GM21423 (cell line): ENCODE measurements at regions not wholly inside any gene's neighbourhood (a gene's known extent, or its start where the extent isn't known, plus 50 kb on each side); places are given as distances from the start of the nearest gene placed in this dataset.

Source experiments
- ATAC-seq: cut with Tn5 transposase; IDR thresholded peaks from one replicate; pipeline ENCODE4 v1.9.1; 2021; ENCODE audit warnings: mild to moderate bottlenecking, moderate library complexity; ENCODE audit not compliant: unreplicated experiment

DNA sequence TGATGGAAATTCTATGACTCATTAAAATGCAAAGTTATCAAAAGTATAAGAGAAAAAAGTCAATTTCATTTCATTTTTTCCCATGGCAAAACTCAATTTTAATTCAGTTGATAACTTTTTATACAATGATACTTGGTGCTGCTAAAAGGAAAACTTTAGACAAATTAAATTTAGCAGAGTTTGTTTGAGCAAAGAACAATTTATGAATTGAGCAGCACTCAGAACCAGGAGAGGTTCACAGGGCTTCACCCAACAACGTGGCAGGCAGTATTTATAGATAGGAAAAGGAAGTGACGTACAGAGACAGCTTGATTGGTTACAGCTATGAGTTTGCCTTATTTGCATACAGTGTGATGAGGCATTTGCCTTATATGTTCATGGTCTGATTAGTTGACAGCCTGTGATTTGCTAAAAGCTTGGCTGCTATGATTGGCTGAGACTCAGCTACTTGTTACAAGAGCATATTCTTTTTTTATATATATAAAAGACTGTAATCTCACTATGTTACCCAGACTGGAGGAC lies 157.2 kb upstream of the CELF2 start:
- ATAC-seq: no peak

DNA sequence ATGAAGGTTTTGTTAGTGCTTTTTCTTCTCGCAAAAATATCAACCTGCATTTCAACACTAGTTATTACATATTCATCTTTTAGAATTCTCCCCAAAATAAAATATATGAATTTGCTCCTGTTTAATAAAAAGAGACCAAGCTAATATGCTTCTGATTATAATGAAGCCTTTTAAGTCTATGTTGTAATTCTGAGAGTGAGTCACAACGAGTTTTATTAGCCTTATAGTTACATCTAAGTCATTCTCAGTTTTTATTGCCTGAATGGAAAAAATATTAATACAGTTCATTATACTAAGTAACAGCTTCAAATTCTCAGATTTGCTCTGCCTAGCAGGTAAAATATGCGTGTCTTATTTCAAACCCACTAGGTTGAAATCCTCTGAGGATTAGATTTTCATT lies 152.4 kb upstream of the CELF2 start:
- ATAC-seq: no peak

DNA sequence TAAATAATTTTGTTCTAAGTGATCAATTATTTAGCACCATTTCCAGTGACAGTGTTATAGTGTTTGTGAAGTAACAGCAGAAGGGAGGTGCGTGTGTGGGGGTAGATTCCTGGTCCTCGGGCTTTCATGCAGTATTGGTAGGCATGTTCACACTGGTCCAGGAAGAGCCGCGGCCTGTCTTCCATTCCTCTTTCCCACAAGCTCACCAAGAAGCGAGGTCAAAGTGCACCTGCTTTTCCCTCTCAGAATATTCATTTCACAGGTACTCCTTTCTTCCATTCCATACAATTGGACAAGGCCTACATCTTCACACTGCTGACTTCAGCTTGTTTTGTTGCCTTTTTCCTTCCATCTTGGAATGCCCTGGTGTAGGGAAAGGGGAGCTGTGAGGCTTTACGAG lies 151.8 kb upstream of the CELF2 start:
- no peak for ATAC-seq

DNA sequence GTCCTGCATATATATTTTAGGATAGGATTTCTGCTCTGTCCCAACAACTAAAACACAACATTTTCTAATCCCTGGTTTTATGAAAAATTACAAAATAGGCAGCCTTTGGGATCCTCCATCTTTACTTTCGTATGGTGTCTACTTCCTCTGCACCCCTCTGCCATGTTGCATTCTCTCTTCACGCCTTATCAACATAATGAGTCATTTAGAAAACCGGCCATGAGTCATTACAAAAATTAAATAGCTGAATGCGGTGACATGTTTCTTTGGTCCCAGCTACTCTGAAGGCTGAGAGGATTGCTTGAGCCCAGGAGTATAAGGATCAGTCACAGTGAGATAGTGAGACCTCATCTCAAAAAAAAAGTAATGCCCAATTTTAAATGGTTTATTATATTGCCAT lies 148.1 kb upstream of the CELF2 start:
- no peak for ATAC-seq

DNA sequence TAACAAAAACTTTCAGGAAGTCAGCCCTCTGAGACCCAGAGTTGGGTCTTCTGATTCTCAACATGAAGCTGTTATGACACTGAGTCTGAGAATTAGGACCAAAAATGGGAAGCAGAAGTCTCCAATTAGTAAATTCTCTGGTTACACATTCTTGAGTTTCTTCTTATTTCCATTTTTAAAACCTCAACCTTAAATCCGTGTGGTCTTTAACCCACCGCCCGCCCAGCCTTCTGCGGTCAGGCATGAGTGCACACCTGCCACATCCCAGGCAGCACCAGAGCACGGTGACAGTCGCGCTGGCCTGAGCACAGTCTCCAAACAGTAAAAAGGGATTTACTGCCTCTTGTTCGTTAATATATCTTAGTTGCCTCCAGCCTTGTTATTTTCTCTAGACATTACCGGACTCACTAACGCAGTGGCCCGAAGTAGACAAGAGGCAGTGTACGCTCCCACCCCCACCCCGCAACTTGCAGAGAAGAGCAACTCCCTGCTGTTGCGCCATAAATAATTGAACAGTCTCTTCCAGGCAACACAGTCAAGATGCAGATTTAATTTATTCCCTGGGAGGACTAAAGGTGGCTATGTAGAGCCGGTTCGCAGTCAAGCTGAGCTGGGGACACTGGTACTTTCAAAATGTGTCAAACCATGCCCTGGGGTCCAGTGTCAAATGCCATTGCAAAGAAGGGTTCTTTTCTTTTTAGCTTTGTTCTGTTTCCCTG lies 147.0 kb upstream of the CELF2 start:
- ATAC-seq: no peak

DNA sequence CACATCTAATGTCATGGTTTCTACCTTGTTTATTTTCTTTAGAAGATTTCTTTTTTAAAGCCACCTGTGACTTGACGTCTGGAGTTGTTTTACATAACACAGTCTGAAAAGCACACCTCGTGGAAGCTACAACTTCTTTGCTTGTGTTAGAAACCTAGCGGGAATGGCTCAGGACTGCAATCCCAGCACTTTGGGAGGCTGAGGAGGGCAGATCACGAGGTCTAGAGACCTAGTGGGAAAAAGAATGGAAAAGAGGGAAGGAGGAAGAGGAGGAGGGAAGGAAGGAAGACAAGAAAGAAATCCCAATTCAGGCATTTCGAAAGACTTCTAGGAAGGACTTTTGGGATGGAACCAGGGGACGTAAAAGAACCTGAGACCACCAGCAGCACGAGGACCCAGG lies 146.3 kb upstream of the CELF2 start:
- ATAC-seq: no peak

DNA sequence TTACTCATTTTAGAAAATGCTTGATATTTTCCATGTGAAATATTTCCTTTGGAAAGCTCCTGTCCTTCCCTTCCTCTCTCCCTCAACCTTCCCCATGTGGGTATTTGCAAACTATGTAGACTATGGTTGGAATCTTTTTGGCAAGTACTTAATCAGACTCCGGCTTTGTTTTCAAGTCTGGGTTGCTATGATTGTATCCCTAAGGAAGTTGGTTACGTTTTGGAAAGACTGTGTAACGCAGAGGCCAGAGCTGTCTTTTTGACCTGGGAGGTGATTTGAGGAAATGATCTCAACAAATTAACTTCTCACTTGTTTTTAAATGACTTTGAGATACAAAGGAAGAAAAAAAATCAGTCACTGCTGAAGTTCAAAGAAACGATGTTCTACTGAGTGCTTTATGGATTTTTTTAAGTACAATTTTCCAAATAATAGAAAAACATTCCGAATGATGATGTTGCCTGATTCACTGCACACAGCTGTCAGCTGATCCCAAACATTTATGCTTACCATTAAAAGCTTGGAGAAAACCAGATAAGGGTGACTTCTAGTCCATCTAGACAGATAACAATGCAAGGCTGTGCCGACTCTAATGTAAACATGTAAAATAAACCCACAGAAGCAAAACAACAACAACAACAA lies 145.5 kb upstream of the CELF2 start:
- no peak for ATAC-seq

DNA sequence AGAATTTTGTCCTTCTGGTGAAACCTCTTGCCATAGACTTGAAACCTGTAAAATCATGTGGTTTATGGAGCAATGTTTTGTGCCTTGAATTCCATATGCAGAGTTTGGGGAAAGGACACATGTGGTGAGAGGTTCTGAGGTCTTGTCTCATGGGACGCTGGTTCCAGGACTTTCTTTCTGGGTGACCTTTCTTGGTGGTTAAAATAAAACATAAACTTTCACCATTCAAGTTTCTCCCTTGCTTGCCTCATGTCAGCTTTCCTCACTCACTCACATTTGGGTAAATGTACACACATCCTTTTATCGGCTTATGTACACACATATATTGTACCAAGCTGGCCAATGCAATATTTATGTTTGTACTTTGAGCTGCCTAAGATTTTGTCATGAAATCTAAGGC lies 144.9 kb upstream of the CELF2 start:
- no peak for ATAC-seq

DNA sequence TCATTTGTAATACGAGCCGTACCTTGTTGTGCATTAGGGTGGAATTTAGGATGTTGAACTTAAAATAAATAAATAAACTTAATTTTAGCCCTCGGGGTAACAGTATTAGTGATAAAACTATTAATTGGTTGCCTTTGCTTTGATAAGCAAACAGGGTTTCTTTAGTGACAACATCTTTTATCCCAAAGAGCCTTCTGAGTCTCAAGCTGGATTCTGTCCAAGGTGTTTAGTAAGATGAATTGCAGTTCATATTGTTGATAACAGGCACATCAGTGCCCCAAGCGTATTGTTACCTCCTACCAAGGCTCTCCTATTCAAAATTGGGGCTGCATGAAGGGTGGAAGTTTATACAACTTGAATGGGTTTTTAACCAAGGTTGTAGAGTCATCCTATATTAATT lies 144.4 kb upstream of the CELF2 start:
- no peak for ATAC-seq

DNA sequence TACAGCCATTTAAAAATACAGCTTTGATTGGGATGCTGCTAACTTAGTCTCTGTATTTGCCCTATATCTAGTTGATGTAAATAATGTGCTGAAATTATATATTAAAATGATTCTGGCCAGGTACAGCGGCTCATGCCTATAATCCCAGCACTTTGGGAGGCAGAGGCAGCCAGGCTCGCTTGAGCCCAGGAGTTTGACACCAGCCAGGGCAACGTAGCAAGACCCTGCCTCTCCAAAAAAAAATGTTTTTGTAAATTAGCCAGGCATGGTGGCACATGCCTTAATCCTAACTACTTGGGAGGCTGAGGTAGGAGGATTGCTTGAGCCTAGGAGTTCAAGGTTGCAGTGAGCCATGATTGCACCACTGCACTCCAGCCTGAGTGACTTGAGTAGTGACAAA lies 143.8 kb upstream of the CELF2 start:
- ATAC-seq: no peak

DNA sequence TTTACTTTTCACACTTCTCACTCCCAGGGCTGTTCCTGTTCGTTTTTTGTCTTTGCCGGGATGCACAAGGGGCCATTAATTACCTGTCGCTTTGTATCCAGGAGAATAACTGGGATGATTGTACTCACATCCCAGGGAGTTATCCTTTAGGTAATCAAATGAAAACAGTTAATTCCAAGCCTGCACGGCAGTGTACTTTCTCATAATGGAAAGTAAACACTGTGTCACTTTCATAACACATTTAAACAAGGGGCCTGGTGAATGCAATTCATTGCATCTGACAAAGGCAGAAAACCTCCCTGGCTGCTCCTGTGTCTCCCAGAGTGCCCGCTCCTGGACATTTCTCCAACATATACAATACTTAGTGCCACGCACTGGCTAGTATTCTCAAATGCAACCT lies 138.7 kb upstream of the CELF2 start:
- ATAC-seq: no peak

DNA sequence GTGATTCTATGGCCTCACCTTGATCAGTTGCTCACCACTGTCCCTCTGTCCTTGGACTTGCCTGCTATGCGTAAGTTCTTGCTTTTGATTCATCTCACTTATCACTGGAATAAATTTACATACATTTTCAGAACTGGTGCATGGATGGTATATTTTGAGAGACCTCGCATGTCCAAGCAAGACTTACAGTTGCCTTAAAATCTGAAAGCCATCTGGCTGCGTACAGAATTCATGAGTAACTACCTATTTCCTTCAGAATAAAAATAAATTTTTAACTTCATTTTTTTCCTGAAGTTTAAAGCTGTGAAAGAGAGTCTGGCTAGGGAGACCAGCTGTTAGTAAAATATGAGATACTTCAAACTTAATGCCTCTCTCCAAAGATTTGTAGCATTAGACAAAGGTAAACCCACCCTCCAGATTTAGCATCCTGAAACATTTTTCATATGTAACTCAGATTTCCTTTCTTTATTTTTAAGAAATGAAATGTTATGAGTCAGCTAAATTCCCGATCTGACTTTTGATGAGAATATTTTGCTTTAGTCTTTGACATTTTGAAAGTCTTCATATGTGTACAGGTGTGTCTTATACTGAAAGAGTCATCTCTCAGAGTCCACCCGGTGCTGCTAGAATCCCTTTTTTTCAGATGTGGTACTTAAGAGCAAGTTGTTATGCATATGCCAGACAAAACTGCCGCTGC lies 136.4 kb upstream of the CELF2 start:
- ATAC-seq: no peak

DNA sequence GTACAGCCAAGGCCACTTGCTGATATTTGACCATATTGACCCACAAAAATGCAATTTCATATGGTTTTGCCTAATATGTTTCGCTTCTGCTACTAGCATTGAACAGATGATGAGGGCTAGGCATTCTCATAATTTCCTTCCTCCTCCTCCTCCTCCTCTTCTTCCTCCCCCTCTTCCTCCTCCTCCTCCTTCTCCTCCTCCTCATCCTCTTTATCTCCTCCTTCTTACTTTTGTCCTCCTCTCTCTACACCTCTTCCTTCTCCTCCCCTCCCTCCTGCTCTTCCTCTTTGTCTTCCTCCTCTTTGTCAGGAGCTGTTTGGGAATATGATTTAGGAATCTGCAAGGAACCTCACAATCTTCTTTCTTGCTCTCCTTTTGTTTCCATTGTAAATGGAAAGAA lies 133.9 kb upstream of the CELF2 start:
- no peak for ATAC-seq

DNA sequence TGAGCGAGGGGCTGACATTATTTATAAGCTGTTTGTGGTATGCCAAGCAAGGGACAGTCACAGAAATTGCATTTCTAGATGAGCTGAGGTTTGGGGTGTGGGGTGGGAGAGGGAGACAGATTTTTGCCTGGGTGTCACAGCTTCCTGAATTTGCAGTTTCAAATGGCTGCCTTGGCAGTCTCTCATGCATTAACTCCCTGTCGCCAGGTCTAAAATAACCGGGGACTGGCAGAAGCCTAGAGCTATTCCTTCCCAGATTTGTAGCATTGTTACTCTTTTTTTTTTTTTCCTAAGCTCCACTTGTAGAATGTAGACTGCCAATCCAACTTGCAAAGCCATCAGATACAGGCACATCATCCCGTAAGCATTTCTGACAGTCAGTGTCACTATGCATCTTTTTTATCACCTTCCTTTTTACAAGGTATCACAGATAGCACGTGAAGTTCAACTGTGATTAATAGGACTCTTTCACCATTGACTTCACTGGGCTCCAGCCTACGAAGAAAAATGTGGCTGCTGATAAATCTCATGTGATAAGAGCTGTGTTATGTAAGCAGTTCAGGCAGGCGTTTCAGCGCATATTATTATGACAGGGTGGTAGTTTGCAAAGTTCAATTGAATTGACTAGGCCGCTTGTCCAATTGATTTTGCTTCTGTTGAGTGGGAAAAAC lies 130.7 kb upstream of the CELF2 start:
- no peak for ATAC-seq

DNA sequence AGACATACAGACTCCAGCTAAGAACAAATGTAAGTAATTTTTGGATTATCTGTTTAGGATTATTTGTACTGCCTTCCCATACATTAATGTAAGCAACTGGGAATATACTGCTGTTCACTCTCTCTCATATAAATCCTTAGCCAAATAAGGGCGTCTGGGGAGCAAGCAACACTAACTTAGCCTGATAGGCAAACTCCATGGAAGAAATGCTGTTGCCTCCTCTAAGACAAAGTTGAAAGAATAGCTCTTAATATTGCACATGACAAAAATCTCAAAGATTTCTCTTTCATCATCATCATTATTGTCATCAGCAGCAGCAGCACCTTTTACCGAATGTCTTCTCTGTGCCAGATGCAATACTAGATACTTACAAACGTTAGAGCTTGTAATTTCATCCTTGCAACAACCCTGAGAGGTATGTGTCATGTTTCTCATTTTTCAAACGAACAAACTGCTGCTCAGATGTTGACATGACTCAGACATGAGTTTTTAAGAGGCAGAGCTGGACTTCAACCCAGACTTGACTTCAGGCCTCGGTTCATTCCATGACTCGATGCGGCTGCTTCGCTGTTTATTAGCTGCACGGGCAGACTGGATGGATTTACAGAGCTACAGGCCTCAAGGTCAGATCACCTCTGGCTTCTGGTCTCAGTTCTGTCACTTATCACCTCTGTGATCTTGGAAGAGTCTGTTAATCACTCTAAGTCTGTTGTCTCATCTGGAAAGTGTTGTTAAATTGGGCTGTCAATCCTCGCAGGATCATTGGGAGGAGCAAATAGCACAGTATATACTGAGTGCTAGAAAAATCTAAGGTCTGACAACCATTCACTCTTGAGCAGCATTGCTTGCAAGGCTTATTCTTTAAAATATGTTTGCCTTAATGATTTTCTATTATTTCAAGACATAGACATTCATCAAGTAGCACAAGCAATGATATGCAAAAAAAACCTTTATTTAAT lies 126.3 kb upstream of the CELF2 start:
- ATAC-seq: no peak

DNA sequence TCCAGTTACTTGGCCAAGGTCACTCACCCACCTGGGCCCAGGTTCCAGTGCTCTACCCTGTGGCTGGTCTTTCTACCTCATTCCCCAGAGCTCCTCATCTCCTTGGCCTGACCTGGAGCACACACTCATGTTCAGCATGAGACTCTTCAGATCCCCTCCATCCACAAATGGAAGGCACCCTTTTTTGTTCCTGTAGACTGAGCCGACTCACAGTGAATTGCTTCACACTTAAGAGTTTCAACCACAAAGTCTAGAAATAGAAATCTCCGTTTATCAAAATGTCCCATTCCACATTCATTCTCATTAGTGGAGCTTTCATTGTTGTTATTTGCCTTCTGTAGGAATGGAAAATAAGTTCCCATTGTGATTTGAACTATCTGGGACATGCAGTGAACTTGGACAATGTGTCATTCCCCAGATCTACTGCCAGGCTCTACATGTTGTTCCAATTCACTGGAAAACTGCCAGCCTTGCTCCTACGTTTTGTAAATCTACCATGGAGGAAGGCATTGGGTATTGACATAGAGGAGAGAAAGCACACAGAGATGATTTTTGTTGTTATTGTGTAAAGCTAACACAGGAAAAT lies 125.3 kb upstream of the CELF2 start:
- no peak for ATAC-seq

DNA sequence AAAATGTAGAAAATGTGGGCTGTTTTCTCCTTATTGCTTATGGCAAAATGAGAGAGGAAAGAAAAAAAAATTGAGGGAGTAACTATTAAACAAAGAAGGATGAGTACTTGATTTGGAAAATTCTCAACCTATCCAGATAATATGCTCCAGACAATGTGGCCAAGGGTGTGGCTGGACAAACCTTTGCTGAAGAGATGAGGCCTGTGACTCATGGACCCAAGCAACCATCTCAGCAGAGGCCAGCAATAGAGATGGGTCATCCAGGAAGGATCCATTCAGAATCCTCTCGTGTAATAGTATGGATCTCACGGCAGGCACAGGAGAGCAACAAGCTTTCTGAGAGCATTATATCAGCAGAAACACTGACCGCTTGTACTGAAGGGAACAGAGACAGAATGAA lies 120.3 kb upstream of the CELF2 start:
- ATAC-seq: no peak

DNA sequence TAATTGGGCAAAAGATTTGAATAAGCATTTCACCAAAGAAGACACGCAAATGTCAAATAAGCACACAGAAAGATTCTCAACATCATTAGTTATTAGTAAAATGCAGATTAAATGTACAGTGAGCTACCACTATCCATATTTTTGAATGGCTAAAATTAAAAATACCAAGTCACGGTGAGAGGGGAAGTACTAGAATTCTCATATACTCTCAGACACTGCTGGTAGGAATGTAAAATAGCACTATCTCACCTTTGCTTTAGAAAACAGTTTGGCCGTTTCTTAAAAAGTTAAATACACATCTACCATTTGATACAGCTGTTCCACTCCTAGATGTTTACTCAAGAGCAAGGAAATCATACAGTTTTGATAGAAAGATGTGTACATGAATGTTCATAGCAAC lies 115.8 kb upstream of the CELF2 start:
- ATAC-seq: no peak

DNA sequence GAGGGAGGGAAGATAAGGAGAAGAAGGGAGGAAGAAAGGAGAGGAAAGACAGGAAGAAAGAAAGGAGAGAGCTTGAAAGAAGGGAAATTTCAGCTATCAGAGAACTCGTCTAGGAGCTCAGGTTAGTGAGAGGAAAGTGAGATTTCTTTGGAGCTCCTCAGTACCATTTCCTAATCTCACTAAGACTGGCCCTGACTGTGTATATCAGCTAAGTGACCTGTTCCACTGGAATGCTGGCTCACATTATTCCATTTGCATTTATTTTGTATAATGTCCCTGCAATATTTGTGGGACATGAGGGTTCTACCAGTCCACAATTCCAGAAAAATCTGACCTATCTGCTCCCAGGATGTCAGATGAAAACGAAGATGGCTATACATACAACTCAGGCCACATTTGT lies 114.7 kb upstream of the CELF2 start:
- no peak for ATAC-seq

DNA sequence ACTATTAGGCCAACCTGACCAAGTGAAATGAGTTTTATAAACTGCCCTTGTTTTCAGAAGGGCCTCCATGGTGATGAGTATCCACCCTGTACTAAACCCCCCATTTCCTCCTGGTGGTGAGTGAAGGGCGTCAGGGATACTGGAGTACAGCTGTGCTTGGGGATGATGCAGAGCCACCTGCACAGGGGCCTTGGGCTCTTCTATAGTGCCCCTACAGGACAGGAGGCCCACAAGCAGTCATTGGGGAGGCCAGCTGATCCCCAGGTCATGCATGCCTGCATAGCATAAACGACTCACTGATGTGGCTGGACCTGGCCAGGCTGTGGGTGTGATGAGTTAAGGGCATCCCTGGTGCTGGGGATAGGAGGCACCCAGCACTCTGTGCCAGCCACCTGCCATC lies 114.1 kb upstream of the CELF2 start:
- ATAC-seq: no peak
